IgD-negative memory B cell (primary cell): ENCODE measurements at regions not wholly inside any gene's neighbourhood (a gene's known extent, or its start where the extent isn't known, plus 50 kb on each side); places are given as distances from the start of the nearest gene placed in this dataset.

Source experiments
- H3K27ac Mint-ChIP-seq, 3 donors: one replicate each; pipeline ENCODE4 v1.8.0; 2020 to 2022; ENCODE audit warnings: mild to moderate bottlenecking in 3 of 3, mixed read lengths in 3 of 3, moderate library complexity in 1 of 3
- H3K27me3 Mint-ChIP-seq: one replicate; pipeline ENCODE4 v1.8.0; 2021; ENCODE audit warnings: mixed read lengths
- H3K36me3 Mint-ChIP-seq: one replicate; pipeline ENCODE4 v1.8.0; 2020; ENCODE audit warnings: mild to moderate bottlenecking, mixed read lengths
- H3K4me1 Mint-ChIP-seq, 3 donors: one replicate each; pipeline ENCODE4 v1.8.0; 2020 to 2022; ENCODE audit warnings: mixed read lengths in 3 of 3, mild to moderate bottlenecking in 1 of 3
- H3K4me3 Mint-ChIP-seq, 4 donors: one replicate each; pipeline ENCODE4 v1.8.0; 2020 to 2022; ENCODE audit warnings: mild to moderate bottlenecking in 4 of 4, mixed read lengths in 4 of 4, moderate library complexity in 3 of 4
- H3K9me3 Mint-ChIP-seq, 3 donors: one replicate each; pipeline ENCODE4 v1.8.0; 2020 to 2021; ENCODE audit warnings: mixed read lengths in 3 of 3, mild to moderate bottlenecking in 1 of 3

GRCh38 chr2:58856100-58856499 is 615.0 kb upstream of the FANCL start:
- H3K36me3 Mint-ChIP-seq = no peaks in the 10 kb centered on the region
- no peak overlapping the region for H3K4me3 Mint-ChIP-seq
- H3K9me3 Mint-ChIP-seq = peaks cover 0 to 2% (median 0%) of the 10 kb centered on the region in 3 donors
- H3K27ac Mint-ChIP-seq = no peak overlapping the region
- peaks cover 6% of the 10 kb centered on the region for H3K27me3 Mint-ChIP-seq
- no peaks in the 10 kb centered on the region for H3K4me1 Mint-ChIP-seq

GRCh38 chr2:58853420-58853819 is 612.3 kb upstream of the FANCL start:
- H3K27ac Mint-ChIP-seq = no peak overlapping the region
- H3K36me3 Mint-ChIP-seq = no peaks in the 10 kb centered on the region
- no peak overlapping the region for H3K4me3 Mint-ChIP-seq
- H3K4me1 Mint-ChIP-seq = no peaks in the 10 kb centered on the region
- H3K9me3 Mint-ChIP-seq = no peaks in the 10 kb centered on the region
- peaks cover 6% of the 10 kb centered on the region for H3K27me3 Mint-ChIP-seq

- Mint-ChIP-seq H3K27ac (no peak overlapping the region), H3K9me3 (no peaks in the 10 kb centered on the region), H3K4me3 (no peak overlapping the region), H3K36me3 (no peaks in the 10 kb centered on the region), H3K4me1 (no peaks in the 10 kb centered on the region), H3K27me3 (peaks cover 6% of the 10 kb centered on the region)
Measured at GRCh38 chr2:58852905-58853304, 611.8 kb upstream of the FANCL start.

- Mint-ChIP-seq H3K36me3 (no peaks in the 10 kb centered on the region), H3K27me3 (peaks cover 6% of the 10 kb centered on the region), H3K9me3 (no peaks in the 10 kb centered on the region), H3K27ac (no peak overlapping the region), H3K4me1 (no peaks in the 10 kb centered on the region), H3K4me3 (no peak overlapping the region)
Measured at GRCh38 chr2:58852243-58852642, 611.1 kb upstream of the FANCL start.

GRCh38 chr2:58851598-58851997 is 610.5 kb upstream of the FANCL start:
- peaks cover 11% of the 10 kb centered on the region for H3K27me3 Mint-ChIP-seq
- no peaks in the 10 kb centered on the region for H3K36me3 Mint-ChIP-seq
- H3K27ac Mint-ChIP-seq = no peak overlapping the region
- H3K4me1 Mint-ChIP-seq = no peaks in the 10 kb centered on the region
- no peak overlapping the region for H3K4me3 Mint-ChIP-seq
- H3K9me3 Mint-ChIP-seq = no peaks in the 10 kb centered on the region

GRCh38 chr2:58845011-58845410 is 603.9 kb upstream of the FANCL start:
- no peaks in the 10 kb centered on the region for H3K36me3 Mint-ChIP-seq
- peaks cover 5% of the 10 kb centered on the region for H3K27me3 Mint-ChIP-seq
- H3K27ac Mint-ChIP-seq = no peak overlapping the region
- no peaks in the 10 kb centered on the region for H3K9me3 Mint-ChIP-seq
- no peaks in the 10 kb centered on the region for H3K4me1 Mint-ChIP-seq
- no peak overlapping the region for H3K4me3 Mint-ChIP-seq

GRCh38 chr2:58842501-58843155 is 601.5 kb upstream of the FANCL start:
- Mint-ChIP-seq H3K4me3 (no peak overlapping the region), H3K27ac (no peak overlapping the region), H3K27me3 (peaks cover 5% of the 10 kb centered on the region), H3K9me3 (no peaks in the 10 kb centered on the region), H3K36me3 (no peaks in the 10 kb centered on the region), H3K4me1 (no peaks in the 10 kb centered on the region)

GRCh38 chr2:58834404-58834803 is 593.3 kb upstream of the FANCL start:
- H3K27me3 Mint-ChIP-seq = no peaks in the 10 kb centered on the region
- peaks cover 2 to 13% (median 6%) of the 10 kb centered on the region in 3 donors for H3K9me3 Mint-ChIP-seq

GRCh38 chr2:58826795-58827194 is 585.7 kb upstream of the FANCL start:
- H3K4me1 Mint-ChIP-seq = no peaks in the 10 kb centered on the region
- no peaks in the 10 kb centered on the region for H3K27me3 Mint-ChIP-seq
- H3K9me3 Mint-ChIP-seq = peaks cover 8 to 36% (median 32%) of the 10 kb centered on the region in 3 donors
- no peak overlapping the region for H3K27ac Mint-ChIP-seq
- H3K4me3 Mint-ChIP-seq = no peak overlapping the region
- no peaks in the 10 kb centered on the region for H3K36me3 Mint-ChIP-seq

More at GRCh38 chr2:58834404-58834803, 593.3 kb upstream of the FANCL start:
- no peak overlapping the region for H3K27ac Mint-ChIP-seq
- no peak overlapping the region for H3K4me3 Mint-ChIP-seq
- H3K36me3 Mint-ChIP-seq = no peaks in the 10 kb centered on the region
- no peaks in the 10 kb centered on the region for H3K4me1 Mint-ChIP-seq

- no peaks in the 10 kb centered on the region for H3K4me1 Mint-ChIP-seq
- no peak overlapping the region for H3K27ac Mint-ChIP-seq
- no peaks in the 10 kb centered on the region for H3K9me3 Mint-ChIP-seq
- peaks cover 1% of the 10 kb centered on the region for H3K27me3 Mint-ChIP-seq
- H3K36me3 Mint-ChIP-seq = no peaks in the 10 kb centered on the region
- H3K4me3 Mint-ChIP-seq = no peak overlapping the region
Measured at GRCh38 chr2:58812771-58813344, 571.7 kb upstream of the FANCL start.

- peaks cover 0 to 3% (median 2%) of the 10 kb centered on the region in 3 donors for H3K9me3 Mint-ChIP-seq
- peaks cover 3% of the 10 kb centered on the region for H3K36me3 Mint-ChIP-seq
- no peak overlapping the region for H3K4me3 Mint-ChIP-seq
- no peaks in the 10 kb centered on the region for H3K27me3 Mint-ChIP-seq
- H3K27ac Mint-ChIP-seq = no peak overlapping the region
- H3K4me1 Mint-ChIP-seq = peaks cover 0 to 2% (median 0%) of the 10 kb centered on the region in 3 donors
Measured at GRCh38 chr2:58805126-58805525, 564.0 kb upstream of the FANCL start.

GRCh38 chr2:58803192-58803591 is 562.1 kb upstream of the FANCL start:
- H3K36me3 Mint-ChIP-seq = peaks cover 3% of the 10 kb centered on the region
- H3K4me3 Mint-ChIP-seq = no peak overlapping the region
- H3K4me1 Mint-ChIP-seq = peaks cover 0 to 2% (median 0%) of the 10 kb centered on the region in 3 donors
- H3K27ac Mint-ChIP-seq = no peak overlapping the region
- peaks cover 0 to 3% (median 2%) of the 10 kb centered on the region in 3 donors for H3K9me3 Mint-ChIP-seq
- H3K27me3 Mint-ChIP-seq = no peaks in the 10 kb centered on the region

- Mint-ChIP-seq H3K36me3 (peaks cover 3% of the 10 kb centered on the region), H3K4me1 (peaks cover 0 to 2% (median 0%) of the 10 kb centered on the region in 3 donors), H3K27me3 (no peaks in the 10 kb centered on the region), H3K9me3 (peaks cover 0 to 3% (median 2%) of the 10 kb centered on the region in 3 donors), H3K27ac (no peak overlapping the region), H3K4me3 (no peak overlapping the region)
Measured at GRCh38 chr2:58800881-58801280, 559.8 kb upstream of the FANCL start.

GRCh38 chr2:58798676-58799208 is 557.6 kb upstream of the FANCL start:
- no peaks in the 10 kb centered on the region for H3K36me3 Mint-ChIP-seq
- H3K27ac Mint-ChIP-seq = no peak overlapping the region
- H3K4me1 Mint-ChIP-seq = peaks cover 0 to 2% (median 0%) of the 10 kb centered on the region in 3 donors
- H3K4me3 Mint-ChIP-seq = no peak overlapping the region
- H3K9me3 Mint-ChIP-seq = peaks cover 0 to 2% (median 0%) of the 10 kb centered on the region in 3 donors
- no peaks in the 10 kb centered on the region for H3K27me3 Mint-ChIP-seq

- Mint-ChIP-seq H3K36me3 (peaks cover 2% of the 10 kb centered on the region), H3K27me3 (peaks cover 5% of the 10 kb centered on the region), H3K9me3 (peaks cover 0 to 2% (median 0%) of the 10 kb centered on the region in 3 donors), H3K27ac (no peak overlapping the region), H3K4me3 (no peak overlapping the region), H3K4me1 (no peaks in the 10 kb centered on the region)
Measured at GRCh38 chr2:58796239-58796910, 555.2 kb upstream of the FANCL start.
